Pulmonary artery endothelial cell (primary cell): ENCODE measurements at regions not wholly inside any gene's neighbourhood (a gene's known extent, or its start where the extent isn't known, plus 50 kb on each side); places are given as distances from the start of the nearest gene placed in this dataset.

Experiments
- DNase-seq: peaks from one replicate; pipeline ENCODE4 v3.0.0-alpha.2; 2011; ENCODE audit warnings: low read depth, low spot score

DNA sequence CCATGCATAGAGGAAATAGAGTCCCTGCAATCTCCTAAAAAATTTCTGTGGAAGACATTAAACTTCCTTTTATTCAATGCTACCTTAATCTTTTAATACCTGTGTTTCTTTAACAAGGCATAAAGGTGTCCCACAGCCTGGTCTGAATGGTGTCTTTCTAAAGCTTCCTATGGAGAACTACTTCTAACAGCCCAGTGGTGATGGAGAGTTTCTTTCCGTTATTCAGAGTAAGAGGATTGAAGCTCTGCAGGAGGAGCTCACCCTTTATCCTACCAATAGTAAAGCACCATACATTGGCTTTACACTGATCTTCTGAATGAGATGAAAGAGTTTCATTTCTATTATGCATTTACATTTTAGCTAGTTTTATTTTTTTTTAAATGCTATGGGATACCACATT, 1362.4 kb upstream of the ADGRL3 start:
- no peak for DNase-seq

DNA sequence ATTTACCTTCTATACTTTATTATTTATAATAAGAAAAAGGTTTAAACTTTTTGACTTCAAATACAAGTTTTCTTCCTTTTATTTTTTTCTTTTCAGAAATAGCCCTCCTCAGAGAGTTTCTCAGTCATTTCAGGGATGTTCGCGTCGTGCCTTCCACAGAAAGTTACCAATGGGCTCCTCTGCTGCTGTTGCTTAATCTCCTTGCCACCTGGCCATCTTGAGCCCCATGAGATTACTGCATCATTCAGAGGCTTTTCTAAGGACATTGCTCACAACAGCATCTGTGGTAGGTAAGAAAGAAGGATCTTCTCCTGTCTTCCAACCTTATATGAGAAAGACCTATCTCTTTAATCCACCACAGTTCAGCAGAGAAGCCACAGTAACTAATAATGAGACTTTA, 1361.9 kb upstream of the ADGRL3 start:
- no peak for DNase-seq

DNA sequence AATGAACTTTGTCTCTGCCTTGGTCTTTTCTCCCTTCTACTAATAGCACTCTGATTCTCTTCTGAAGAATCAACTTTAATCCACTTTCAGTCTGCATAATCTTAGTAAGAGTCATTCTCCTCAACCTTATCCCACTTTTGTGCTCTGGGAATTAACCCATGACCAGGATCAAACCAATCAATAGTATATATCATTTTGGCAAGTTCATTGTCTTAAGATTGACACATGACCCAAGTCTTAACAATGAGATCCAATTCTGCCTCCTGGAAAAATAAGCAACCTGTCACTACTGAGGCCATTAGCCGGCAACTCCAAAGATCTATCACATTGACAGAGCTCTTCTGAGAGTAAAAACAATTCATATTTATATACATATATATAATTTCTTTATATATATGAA, 1358.4 kb upstream of the ADGRL3 start:
- DNase-seq, result no peak

DNA sequence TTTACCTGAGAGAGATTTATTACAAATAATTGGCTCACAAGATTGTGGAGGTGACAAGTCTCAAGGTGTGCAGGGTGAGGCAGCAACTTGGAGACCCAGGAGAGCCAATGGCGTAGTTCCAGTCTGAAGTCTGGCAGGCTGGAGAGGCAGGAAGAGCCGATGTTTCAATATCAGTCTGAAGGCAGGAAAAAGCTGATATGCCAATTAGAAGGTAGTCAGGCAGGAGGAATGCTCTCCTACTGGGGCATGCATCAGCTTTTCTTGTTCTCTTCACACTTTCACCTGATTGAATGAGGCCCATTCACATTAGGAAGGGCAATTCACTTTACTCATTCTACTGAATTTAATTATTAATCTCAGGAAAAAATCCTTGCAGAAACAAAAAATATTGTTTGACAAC, 1351.7 kb upstream of the ADGRL3 start:
- no peak for DNase-seq

DNA sequence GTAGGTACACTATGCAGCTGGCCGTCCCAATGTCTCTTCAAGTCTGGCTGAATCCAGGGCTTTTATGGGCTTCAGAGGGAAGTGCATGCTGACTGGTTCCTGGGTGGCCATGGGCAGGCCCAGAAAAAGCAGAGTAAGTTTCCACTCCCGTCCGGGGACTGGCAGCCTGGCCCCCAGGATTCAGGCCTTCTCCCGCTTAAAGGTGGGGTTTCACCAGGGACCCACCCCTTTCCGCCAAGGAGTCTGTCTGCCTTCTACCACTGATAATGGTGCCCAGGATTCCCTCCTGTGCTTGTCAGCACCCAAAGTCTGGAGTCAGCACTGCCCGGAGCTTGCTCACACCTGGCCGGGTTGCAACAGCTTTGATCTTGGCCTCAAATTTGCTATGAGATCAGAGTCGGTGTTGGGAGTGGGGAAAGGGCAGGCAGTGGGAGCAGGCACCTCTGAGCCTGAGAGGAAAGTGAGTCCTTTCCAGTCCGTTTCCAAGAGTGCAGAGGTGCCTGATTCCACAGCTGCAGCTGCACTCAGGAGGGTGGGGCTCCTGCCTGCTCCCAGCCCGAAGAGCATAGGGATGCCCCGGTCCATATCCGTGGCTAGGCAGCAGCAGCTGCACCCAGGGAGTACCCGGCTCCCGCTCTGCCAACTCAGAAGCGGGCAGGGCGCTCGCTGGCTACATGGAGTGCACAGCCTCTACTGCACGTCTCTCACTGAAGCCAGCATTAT, 1344.3 kb upstream of the ADGRL3 start:
- DNase-seq, result no peak

DNA sequence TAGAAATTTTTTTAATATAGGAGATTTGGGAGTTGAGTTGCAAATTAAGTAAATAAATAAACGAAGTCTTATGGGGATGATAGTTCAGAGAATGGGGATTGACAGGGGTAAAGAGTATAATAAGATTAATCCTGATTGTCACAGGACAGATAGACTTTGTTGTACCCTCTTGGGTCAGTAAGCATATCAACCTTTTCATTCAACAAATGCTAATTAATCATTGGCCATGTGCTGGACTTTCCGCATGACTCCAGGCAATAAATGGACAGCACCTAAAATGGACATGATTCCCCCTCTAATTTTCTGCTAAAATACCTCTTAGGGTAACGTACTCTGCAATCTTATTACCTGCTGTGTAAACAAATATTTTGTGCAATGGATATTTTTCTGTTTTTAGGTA, 1331.1 kb upstream of the ADGRL3 start:
- no peak for DNase-seq

DNA sequence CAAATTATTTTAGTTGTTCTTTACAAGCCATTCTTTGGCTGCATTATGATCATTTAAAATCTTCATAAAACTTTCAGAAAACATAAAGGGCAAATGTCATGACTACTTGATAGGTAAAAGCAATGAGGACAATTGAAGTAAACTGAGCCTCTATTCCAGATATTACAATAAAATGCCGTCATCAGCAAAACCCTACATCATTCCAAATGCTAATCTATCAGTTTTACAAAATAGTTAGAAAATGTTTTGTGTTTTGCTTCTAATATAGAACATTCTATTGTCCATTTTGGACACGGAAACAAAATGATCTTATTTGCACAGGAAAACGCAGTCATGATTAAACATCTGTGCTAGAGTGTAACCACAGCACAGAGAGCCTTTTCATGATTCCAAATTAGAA, 1330.6 kb upstream of the ADGRL3 start:
- no peak for DNase-seq

DNA sequence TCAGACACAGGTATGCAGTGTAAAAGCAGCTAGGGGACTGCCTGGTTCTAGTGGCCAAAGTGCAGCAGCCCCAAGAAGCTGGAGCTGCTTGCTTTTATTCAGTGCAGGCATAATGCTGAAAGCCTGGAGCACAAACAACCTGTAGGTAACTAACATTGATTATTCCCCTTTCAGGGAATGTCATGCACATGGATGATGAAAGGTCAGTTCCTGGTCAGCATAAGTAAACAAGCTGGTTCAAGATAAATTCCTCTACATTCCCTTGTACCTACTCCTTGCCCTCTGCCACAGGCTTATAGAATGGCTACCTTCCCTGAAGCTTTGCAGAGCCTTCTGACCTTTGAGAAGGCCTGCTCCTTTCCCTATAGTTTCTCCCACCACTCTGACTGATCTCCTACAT, 1318.5 kb upstream of the ADGRL3 start:
- DNase-seq, result no peak

DNA sequence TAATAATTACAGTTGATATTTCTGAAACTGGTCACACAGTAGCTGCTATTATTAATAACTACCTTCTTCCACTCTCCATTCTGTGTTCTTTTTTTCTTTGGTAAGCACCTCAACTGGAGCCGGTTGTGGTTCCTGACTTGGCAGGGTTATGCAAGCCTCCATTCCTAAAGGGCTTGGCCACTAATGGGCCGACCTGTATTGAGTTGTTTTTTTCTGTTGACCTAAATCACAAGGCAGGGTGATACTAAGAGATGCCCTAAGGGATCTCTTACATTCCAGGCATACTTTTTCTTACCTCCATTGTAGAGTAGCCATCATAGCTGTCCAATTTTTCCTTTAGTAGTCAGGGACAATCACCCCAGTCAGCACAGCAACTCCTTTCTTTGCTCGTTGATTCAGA, 1295.8 kb upstream of the ADGRL3 start:
- no peak for DNase-seq

DNA sequence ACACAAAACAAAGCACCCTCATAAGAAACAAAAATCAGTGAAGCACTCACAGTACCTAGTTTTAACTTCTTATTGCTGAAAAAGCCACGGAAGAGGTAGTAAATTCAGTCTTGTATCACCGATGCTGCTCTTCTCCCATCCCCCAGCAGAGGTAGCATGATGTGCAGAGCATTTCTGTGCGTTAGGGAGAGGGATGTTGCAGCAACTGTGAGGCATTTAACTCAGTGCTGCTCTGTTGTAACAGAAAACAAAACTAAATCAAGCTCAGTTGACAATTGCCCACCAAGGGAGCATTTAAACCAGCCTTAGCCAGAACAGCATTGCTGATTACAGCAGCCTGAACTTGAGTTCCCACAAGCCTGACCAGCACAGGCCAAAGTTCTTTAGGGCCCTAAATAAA, 1279.7 kb upstream of the ADGRL3 start:
- no peak for DNase-seq

DNA sequence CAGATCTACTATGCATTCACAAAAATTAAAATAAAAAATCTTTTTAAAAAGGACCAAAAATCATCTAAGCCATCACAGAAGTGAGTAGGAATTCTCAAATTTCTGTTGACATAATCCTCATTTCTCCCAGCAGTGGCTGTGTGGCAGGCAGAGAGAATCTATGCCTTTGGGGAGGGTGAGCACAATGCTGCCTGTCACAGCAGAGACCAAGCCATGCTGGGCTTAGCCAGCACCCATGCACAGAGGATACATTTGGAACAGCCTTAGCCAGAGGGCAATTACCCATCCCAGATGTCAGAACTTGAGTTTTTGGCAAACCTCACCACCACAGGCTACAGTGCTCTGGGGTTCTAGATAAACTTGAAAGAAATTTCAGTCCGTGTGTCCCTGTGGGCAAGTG, 1274.8 kb upstream of the ADGRL3 start:
- DNase-seq, result no peak

DNA sequence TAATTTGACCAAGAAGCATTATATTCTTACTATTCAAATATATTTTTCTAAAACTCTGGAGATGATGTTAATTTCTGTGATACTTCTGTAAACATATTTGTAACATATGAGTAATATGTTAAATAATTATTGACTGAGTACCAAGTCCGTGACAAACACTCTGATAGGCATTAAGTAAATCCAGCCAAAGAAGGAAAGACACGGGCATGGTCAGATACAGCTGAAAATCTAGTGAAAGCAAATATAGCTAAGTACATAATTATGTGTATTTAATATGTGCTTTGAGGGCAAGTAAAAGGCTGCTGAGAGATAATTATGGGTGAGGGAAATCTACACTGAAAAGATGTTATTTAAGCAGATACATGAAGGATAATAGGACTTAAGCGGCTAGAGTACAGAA, 1263.6 kb upstream of the ADGRL3 start:
- no peak for DNase-seq

DNA sequence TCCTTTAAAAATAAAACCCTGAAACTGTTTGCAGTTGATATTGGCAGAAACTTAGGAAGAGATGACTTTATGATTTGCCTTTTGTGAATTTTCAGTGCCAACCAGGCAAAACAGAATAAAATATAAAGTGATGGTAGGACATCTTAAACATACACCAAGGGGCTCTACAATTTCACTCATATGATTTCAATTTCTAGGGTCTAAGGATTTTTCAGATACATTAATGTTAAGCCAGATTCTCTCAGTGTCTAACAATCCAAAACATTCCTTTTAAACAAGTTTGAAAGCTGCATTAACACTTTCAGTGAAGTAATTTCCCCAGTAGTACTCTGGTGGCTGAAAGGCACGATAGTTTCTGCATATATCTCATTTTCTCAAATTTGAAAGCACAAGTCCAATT, 1262.0 kb upstream of the ADGRL3 start:
- DNase-seq, result no peak

DNA sequence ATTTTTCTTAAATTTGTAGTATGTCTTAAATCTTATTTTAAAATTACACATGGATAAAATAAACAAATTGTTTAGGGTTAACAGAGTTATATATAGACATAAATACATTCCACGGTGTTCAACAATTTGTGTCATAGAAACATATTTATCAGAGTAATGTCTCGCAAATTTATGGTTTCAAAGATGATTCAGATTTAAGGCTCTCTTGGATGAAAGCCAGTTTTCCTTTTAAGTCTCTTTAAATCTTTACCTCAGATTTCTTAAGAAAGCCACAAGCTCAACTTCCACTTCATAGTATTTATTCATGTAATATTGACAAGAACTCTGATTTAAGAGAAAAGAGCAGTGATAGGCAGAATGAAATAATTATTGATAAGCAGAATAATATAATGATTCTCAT, 1254.8 kb upstream of the ADGRL3 start:
- no peak for DNase-seq

DNA sequence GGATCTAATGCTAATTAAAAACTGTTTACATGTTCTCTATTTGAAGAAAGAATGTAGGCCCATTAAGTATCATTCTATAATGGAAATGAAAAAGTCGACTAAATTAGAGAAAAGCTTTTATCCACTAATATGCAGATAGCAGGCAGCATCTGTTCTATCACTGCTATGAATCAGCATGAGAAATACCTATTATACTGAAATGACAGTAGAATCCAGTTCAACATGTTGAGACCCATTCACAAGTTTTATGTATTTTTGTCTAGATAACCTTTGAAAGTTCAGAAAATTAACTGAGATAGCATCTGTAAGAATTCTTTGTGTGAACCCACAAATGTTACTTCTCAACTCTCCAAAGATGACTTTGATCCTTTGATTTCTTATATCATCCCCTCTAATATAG, 1254.4 kb upstream of the ADGRL3 start:
- no peak for DNase-seq

DNA sequence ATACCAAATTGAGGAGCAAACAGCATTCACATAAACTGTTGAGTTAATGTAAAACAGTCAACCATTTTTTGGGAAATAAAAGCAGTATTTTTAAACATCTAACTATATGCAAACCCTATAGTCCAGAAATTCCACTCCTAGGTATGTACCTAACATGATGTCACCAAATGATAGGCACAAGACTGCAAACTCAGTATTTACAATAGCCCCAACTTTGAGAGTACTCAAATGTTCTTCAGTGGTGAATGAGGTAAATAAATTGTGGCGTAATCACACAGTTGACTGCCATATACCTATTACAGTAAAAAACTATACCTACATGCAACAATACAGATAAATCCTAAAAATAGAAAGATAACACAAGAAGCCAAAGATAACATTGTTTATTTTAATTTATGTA, 1243.8 kb upstream of the ADGRL3 start:
- no peak for DNase-seq

DNA sequence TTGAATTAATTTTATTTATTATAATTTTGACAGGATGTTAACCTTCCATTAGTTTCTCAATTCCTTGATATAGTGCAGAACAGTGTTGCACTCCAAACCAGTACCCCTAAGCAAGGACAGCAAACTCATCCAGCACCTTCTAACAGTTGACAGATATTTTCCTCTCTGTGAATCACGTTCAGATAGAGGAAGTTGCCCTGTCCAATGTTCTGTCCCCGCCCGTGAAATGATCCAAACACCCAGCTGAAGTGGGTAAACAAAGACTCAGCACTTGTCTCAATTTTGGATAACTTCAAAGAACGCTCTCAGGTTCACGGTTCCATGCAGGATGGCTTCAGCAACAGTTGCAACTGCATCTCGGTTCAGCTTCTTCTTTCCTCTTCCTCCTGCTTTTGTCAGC, 1240.0 kb upstream of the ADGRL3 start:
- no peak for DNase-seq

DNA sequence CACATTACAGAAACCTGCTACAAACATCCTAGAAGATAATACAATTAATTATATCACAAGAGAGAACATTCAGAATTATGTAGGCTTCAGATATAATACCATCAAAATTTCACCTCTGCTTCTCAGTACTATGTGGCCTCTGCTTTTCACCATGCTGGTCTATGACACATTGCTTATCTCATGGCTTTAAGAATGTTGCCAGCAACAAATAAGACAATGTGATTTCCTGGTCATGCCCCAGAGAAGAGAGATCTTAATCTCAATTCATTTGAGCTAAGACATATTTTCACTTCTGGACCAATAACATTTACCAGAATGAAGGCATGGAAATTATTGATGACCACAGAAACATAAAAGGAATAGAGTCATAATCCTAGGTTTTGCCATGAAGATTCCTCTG, 1233.4 kb upstream of the ADGRL3 start:
- DNase-seq, result no peak

DNA sequence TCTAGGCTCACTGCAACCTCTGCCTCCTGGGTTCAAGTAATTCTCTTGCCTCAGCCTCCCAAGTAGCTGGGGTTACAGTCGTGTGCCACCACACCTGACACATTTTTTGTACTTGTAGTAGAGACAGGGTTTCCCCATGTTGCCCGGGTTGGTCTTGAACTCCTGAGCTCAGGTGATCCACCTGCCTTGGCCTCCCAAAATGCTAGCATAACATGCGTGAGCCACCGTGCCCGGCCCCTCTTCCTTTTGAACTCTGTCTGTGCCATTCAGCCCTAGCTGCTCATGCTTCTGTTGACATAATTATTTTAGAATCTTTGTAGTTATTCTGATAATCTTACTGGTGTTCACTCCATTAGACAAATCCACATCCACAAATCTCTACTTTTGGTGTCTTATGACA, 1231.3 kb upstream of the ADGRL3 start:
- DNase-seq, result no peak

DNA sequence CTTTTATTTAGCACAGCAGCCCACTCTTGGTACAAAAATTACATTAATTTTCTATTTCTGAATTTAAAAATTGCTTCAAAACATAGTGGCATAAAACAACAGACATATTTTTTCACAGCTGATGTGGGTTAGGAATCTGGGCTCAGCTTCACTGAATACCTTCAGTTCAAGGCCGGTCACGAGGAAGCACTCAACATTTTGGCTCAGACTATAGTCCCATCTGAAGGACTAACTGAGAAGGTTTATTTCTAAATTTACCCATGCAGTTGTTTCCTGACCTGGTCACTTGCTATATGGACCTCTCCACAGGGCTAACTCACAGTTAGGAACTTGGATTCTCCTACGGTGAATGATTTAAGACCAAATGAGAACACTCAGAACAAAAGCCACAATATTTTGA, 1230.2 kb upstream of the ADGRL3 start:
- no peak for DNase-seq

DNA sequence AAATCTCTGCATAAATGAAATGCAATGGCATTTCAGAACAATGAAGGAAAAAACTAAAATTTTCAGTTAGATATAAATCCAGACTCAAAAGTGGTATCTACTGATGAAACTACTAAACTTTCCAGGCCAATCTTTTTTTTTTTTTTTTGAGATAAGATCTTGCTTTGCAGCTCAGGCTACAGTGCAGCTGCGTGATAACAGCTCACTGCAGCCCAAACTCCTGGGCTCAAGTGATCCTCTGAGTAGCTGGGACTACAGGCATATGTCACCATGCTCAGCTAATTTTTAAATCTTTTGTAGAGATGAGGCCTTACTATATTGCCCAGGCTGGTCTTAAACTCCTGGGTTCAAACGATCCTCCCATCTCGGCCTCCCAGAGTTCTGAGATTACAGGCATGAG, 1228.2 kb upstream of the ADGRL3 start:
- DNase-seq, result no peak

DNA sequence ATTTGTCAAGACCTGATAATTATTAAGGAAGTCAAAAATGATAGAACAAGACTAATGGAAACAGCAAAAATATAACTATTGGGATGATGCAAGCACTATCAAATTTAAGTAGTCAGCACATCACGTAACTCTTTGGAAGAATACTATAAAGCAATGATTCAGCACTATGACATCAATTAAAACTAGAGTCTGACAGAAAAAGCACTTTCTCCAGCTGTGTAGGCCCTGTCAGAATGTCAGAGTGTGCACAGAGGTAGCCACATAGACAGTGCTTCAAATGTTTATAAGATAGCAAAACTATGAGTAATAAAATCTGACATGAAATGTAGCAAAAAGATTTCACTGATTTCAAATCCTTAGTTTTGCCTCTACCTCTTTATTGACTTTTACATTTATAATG, 1226.6 kb upstream of the ADGRL3 start:
- no peak for DNase-seq

DNA sequence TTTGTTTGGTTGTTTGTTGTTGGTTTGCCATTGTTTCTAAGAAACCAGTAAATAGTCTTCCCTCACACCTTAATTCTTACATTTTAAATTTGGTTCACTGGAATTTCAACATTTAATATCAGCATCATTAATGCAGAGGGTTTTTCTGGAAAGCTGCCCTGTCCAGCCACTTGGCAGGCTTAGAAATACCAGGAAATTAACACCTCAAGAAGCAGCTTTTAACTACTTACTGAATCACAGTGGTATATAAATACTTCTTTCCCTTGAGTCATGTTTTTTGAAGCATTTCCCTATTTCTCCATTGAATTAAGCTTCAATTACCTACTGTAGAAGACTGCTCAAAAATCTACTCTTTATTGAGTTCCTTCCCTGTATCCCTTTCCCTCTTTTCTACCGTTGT, 1221.1 kb upstream of the ADGRL3 start:
- no peak for DNase-seq

DNA sequence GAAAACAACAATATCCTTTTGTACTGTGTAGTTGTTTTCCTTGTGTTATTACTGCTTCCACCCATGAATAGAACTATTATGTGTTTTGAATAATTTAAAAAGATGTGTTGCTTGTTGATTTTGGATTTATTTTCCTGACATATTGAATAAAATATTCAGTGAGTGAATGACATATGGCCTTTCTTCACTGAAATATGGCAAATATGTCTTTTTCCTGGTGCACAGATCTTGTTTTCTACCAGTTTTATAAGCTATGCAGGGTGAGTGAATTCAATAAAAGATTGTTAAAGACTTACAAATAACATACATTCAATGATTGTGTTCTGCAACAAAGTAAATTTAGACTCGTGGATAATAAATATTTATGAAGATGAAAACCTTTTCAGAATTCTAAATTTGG, 1216.3 kb upstream of the ADGRL3 start:
- DNase-seq, result no peak
